ENCODE measurements at regions not wholly inside any gene's neighbourhood (a gene's known extent, or its start where the extent isn't known, plus 50 kb on each side); places are given as distances from the start of the nearest gene placed in this dataset.

DNA sequence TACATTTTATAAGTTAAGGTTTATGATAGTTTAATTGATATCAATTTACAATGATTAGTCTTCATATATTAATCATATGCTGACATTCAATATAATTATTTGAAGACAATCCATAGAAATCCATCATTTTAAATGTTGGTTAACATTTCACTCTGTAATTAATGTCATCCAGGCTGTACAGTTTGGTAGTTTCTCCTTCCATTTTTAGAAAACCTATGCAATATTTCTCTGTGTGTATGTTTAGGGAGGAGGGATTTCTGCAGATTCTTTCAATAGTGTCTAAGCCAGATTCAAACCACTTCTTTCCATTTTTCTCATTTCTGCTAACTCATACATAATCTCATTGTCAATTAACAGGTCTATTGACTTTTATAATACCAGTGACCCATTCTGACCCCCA is 1159.0 kb upstream of the ATXN8OS start:
- ATAC-seq (no peak), DNase-seq (no peak)
- Histone ChIP-seq H3K27ac (no peak overlapping the region), H3K36me3 (no peaks in the 10 kb centered on the region), H3K4me1 (no peaks in the 10 kb centered on the region), H3K4me3 (no peak overlapping the region), H3K27me3 (no peaks in the 10 kb centered on the region), H3K9me3 (peaks cover 0 to 9% (median 0%) of the 10 kb centered on the region in 11 donors)
- TF ChIP-seq CTCF (IDR thresholded peaks at IDR 0.05), result no peak
- intact Hi-C loops (cut with DNase I), result no loop called here

DNA sequence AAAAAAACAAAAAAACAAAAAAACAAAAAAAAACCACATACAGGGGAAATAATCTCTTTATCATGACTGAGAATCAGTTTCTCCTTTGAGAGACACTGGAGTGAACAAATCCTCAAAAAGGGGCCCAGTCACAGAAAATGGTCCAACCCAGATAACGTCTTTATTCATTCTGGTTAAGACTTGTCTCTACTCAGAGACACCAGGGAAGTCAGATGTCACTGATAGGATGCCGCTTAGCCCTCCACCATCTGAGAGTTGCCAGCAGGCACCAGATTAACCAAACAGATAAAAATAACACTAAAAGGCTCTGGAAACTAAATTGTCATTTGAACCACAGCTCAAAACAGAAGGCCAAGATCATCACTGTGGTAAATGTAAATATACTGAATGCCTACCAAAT is 1163.4 kb upstream of the ATXN8OS start:
- intact Hi-C loops (cut with DNase I), result no loop called here
- Histone ChIP-seq H3K4me3 (no peak overlapping the region), H3K27me3 (no peaks in the 10 kb centered on the region), H3K4me1 (no peaks in the 10 kb centered on the region), H3K27ac (no peak overlapping the region), H3K36me3 (no peaks in the 10 kb centered on the region), H3K9me3 (peaks cover 0 to 6% (median 0%) of the 10 kb centered on the region in 11 donors)
- ATAC-seq (no peak), DNase-seq (no peak)
- WGBS, 2 donors, result 61 to 62% methylated on average over 2 of the region's 2 CpGs
- no peak for TF ChIP-seq CTCF (IDR thresholded peaks at IDR 0.05)

DNA sequence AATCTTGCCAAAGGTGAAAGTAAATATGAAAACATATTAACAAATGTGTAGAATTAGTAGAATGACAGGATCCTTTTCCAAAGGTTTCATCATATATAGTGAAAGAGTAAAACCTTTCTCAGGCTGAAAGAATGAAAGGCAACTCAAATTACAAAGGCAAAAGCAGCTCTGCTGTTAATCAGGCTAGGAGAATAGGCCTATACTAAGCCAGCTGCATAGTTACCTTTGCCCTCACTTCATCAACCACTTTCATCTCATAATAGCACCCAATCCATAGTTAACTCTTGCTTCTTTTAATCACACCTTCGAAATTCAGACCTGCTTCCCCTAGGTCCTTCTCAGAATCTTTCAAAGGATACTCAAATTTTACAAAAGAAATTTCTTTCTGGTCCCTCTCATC is 1167.6 kb upstream of the ATXN8OS start:
- Histone ChIP-seq H3K36me3 (no peaks in the 10 kb centered on the region), H3K9me3 (peaks cover 0 to 11% (median 0%) of the 10 kb centered on the region in 11 donors), H3K27me3 (no peaks in the 10 kb centered on the region), H3K4me1 (no peaks in the 10 kb centered on the region), H3K4me3 (no peak overlapping the region), H3K27ac (no peak overlapping the region)
- ATAC-seq, result no peak
- intact Hi-C loops (cut with DNase I), result no loop called here
- 23 to 40% methylated on average over 1 of the region's 1 CpG for WGBS, 2 donors
- TF ChIP-seq CTCF (IDR thresholded peaks at IDR 0.05), result no peak
- DNase-seq, result no peak

- intact Hi-C loops (cut with DNase I), result no loop called here
- no peaks in the 10 kb centered on the region for H3K36me3 ChIP-seq
- 73 to 79% methylated on average over 5 of the region's 5 CpGs for WGBS, 2 donors
- no peaks in the 10 kb centered on the region for H3K27me3 ChIP-seq
- no peak overlapping the region for H3K27ac ChIP-seq
- H3K9me3 ChIP-seq, result peaks cover 0 to 11% (median 0%) of the 10 kb centered on the region in 11 donors
- TF ChIP-seq CTCF (IDR thresholded peaks at IDR 0.05), result no peak
- no peak overlapping the region for H3K4me3 ChIP-seq
- DNase-seq, result no peak
- H3K4me1 ChIP-seq, result no peaks in the 10 kb centered on the region
- no peak for ATAC-seq
Observed at GRCh38 chr13:68938639-68939038, 1169.0 kb upstream of the ATXN8OS start.

Data from heart right ventricle (tissue), 16 donors.